Effector memory CD4-positive, alpha-beta T cell (primary cell): ENCODE measurements at regions not wholly inside any gene's neighbourhood (a gene's known extent, or its start where the extent isn't known, plus 50 kb on each side); places are given as distances from the start of the nearest gene placed in this dataset.
A peak's percentile ranks its signal among the peaks of the same experiment; 100 is the strongest.
"Not testable (repeated sequence)": the region's sequence is repeated elsewhere in the genome, so short reads cannot be mapped to it uniquely, and the experiment has no call there.

Experiments
- DNase-seq, 3 donors: peaks; one replicate each; pipeline ENCODE4 v3.0.0-alpha.2; 2020
- H3K27ac ChIP-seq: 2 replicates; pipeline ENCODE4 v1.7.0; 2013; ENCODE audit warnings: mild to moderate bottlenecking, low read length, moderate library complexity; ENCODE audit not compliant: insufficient read depth, poor library complexity, severe bottlenecking
- H3K27me3 ChIP-seq: replicated peaks from 2 replicates; pipeline ENCODE4 v1.7.0; 2013; ENCODE audit warnings: mild to moderate bottlenecking, low read length; ENCODE audit not compliant: insufficient read depth, control insufficient read depth, poor library complexity, severe bottlenecking
- H3K36me3 ChIP-seq: 2 replicates; pipeline ENCODE4 v1.7.0; 2013; ENCODE audit warnings: mild to moderate bottlenecking, low read length, moderate library complexity; ENCODE audit not compliant: control insufficient read depth, insufficient read depth
- H3K4me1 ChIP-seq: 2 replicates; pipeline ENCODE4 v1.7.0; 2013; ENCODE audit warnings: low read length, mild to moderate bottlenecking; ENCODE audit not compliant: control insufficient read depth, insufficient read depth, poor library complexity, severe bottlenecking
- H3K4me3 ChIP-seq: 2 replicates; pipeline ENCODE4 v1.7.0; 2013; ENCODE audit warnings: low read length, low read depth, mild to moderate bottlenecking; ENCODE audit not compliant: insufficient read depth, poor library complexity, severe bottlenecking
- H3K9me3 ChIP-seq: 2 replicates; pipeline ENCODE4 v1.7.0; 2013; ENCODE audit warnings: mild to moderate bottlenecking, low read length, moderate library complexity; ENCODE audit not compliant: control insufficient read depth

- H3K27me3 ChIP-seq, H3K4me3 ChIP-seq, H3K4me1 ChIP-seq, H3K36me3 ChIP-seq, H3K9me3 ChIP-seq, DNase-seq, H3K27ac ChIP-seq: not testable (repeated sequence)
Measured at GRCh38 chr1:183620-184335, 267.7 kb downstream of the OR4F29 start.

- H3K27me3 ChIP-seq, H3K4me1 ChIP-seq, H3K9me3 ChIP-seq, DNase-seq, H3K36me3 ChIP-seq, H3K4me3 ChIP-seq, H3K27ac ChIP-seq: not testable (repeated sequence)
Measured at GRCh38 chr1:183081-183480, 268.4 kb downstream of the OR4F29 start.

GRCh38 chr1:182631-183030, 268.8 kb downstream of the OR4F29 start:
- H3K4me3 ChIP-seq, H3K9me3 ChIP-seq, H3K4me1 ChIP-seq, H3K27ac ChIP-seq, H3K27me3 ChIP-seq, DNase-seq, H3K36me3 ChIP-seq: not testable (repeated sequence)

GRCh38 chr1:181247-182216, 269.9 kb downstream of the OR4F29 start:
- H3K4me3 ChIP-seq, H3K9me3 ChIP-seq, H3K27me3 ChIP-seq, H3K27ac ChIP-seq, H3K36me3 ChIP-seq, H3K4me1 ChIP-seq: not testable (repeated sequence)
- DNase-seq = peak; percentile 29 to 57 (median 47)

- H3K27me3 ChIP-seq, H3K27ac ChIP-seq, H3K36me3 ChIP-seq, H3K4me1 ChIP-seq, H3K4me3 ChIP-seq, H3K9me3 ChIP-seq: not testable (repeated sequence)
- peak in 1 of 3 donors; percentile 8 for DNase-seq
Measured at GRCh38 chr1:180749-181205, 270.7 kb downstream of the OR4F29 start.

- H3K36me3 ChIP-seq, H3K4me1 ChIP-seq, H3K27me3 ChIP-seq, H3K27ac ChIP-seq, DNase-seq, H3K9me3 ChIP-seq, H3K4me3 ChIP-seq: not testable (repeated sequence)
Measured at GRCh38 chr1:138842-139241, 312.6 kb downstream of the OR4F29 start.

GRCh38 chr1:137664-138063, 313.8 kb downstream of the OR4F29 start:
- H3K27ac ChIP-seq, H3K4me1 ChIP-seq, DNase-seq, H3K27me3 ChIP-seq, H3K9me3 ChIP-seq, H3K4me3 ChIP-seq, H3K36me3 ChIP-seq: not testable (repeated sequence)

GRCh38 chr1:136344-136932, 315.0 kb downstream of the OR4F29 start:
- H3K4me1 ChIP-seq, H3K36me3 ChIP-seq, H3K9me3 ChIP-seq, H3K4me3 ChIP-seq, H3K27ac ChIP-seq, H3K27me3 ChIP-seq, DNase-seq: not testable (repeated sequence)

GRCh38 chr1:134936-135335, 316.5 kb downstream of the OR4F29 start:
- not testable (repeated sequence) for H3K4me3 ChIP-seq, H3K27me3 ChIP-seq, DNase-seq, H3K9me3 ChIP-seq, H3K27ac ChIP-seq, H3K4me1 ChIP-seq, H3K36me3 ChIP-seq

- H3K4me1 ChIP-seq, H3K36me3 ChIP-seq, H3K27me3 ChIP-seq, H3K4me3 ChIP-seq, H3K27ac ChIP-seq, H3K9me3 ChIP-seq, DNase-seq: not testable (repeated sequence)
Measured at GRCh38 chr1:118440-118839, 333.0 kb downstream of the OR4F29 start.
